GM12873 (cell line): ENCODE measurements at regions not wholly inside any gene's neighbourhood (a gene's known extent, or its start where the extent isn't known, plus 50 kb on each side); places are given as distances from the start of the nearest gene placed in this dataset.

Source experiments
- TF ChIP-seq, protein P1 (sequence below): IDR thresholded peaks from 2 replicates; pipeline ENCODE4 v1.5.1; 2012; ENCODE audit warnings: low read depth, mild to moderate bottlenecking, moderate library complexity, low read length, control low read depth; ENCODE audit not compliant: insufficient read depth; ENCODE audit errors: missing control alignments

GRCh38 chr15:35151381-35151780 is 66.3 kb upstream of the NANOGP8 start:
- TF ChIP-seq, protein P1, sequence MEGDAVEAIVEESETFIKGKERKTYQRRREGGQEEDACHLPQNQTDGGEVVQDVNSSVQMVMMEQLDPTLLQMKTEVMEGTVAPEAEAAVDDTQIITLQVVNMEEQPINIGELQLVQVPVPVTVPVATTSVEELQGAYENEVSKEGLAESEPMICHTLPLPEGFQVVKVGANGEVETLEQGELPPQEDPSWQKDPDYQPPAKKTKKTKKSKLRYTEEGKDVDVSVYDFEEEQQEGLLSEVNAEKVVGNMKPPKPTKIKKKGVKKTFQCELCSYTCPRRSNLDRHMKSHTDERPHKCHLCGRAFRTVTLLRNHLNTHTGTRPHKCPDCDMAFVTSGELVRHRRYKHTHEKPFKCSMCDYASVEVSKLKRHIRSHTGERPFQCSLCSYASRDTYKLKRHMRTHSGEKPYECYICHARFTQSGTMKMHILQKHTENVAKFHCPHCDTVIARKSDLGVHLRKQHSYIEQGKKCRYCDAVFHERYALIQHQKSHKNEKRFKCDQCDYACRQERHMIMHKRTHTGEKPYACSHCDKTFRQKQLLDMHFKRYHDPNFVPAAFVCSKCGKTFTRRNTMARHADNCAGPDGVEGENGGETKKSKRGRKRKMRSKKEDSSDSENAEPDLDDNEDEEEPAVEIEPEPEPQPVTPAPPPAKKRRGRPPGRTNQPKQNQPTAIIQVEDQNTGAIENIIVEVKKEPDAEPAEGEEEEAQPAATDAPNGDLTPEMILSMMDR, result no peak

GRCh38 chr15:35150361-35150760 is 65.3 kb upstream of the NANOGP8 start:
- TF ChIP-seq, protein P1, result no peak

GRCh38 chr15:35145336-35145735 is 60.2 kb upstream of the NANOGP8 start:
- TF ChIP-seq, protein P1, result no peak

- TF ChIP-seq, protein P1, result no peak
Observed at GRCh38 chr15:35142578-35142977, 57.5 kb upstream of the NANOGP8 start.

DNA sequence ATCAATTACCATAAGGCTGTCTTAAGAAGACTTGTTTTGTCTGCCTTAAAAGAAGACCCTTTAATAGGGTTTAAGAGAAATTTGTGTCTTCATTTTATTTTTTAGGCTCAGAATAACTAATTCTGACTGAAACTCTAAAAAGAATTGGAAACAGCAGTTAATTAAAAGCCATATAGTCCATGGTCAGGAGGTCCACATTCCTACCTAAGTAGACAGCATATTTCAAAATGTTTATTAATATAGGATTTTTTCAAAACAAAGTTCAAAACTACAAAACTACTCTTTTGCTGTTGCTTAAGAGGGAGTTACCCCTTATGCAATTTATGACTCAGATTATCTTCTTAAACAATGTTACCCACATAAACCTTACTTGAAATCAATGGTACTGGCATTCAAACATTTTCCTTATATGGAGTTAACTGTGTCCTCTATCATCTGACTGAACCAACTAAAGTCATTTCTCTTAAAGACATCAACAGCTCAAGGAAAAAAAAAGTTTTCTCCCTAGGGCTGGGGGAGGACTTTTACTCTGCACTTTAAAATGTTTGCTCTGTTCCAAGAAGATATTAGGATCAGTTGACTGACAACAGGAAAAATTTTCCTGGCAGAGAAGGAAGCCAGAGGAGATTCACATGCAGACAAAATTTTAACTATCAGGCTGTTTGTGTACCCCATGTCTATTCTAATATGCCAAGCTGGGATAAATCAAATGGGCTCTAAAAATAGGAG is 56.8 kb upstream of the NANOGP8 start:
- TF ChIP-seq, protein P1, result no peak

GRCh38 chr15:35139822-35140221 is 54.7 kb upstream of the NANOGP8 start:
- TF ChIP-seq, protein P1, result no peak

DNA sequence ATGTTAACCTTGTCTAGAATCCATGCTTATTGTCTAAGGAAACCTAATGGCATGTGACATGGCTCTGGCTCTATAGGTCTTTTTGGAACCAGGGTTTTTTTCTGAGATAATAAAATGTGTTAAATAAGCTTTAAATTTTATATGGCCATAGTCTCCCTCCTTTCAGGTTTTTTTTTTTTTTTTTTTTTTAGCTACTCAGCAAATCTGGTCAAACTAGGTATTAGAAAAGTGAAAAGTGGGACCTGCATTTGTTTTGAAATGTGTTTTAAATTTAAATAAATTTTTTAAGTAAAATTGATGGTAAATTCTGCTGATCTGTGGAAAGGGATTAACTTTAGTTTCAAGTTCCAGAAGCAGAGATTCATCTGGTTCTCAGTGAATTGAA is 52.1 kb upstream of the NANOGP8 start:
- TF ChIP-seq, protein P1, result no peak
